ENCODE measurements at regions not wholly inside any gene's neighbourhood (a gene's known extent, or its start where the extent isn't known, plus 50 kb on each side); places are given as distances from the start of the nearest gene placed in this dataset.

DNA sequence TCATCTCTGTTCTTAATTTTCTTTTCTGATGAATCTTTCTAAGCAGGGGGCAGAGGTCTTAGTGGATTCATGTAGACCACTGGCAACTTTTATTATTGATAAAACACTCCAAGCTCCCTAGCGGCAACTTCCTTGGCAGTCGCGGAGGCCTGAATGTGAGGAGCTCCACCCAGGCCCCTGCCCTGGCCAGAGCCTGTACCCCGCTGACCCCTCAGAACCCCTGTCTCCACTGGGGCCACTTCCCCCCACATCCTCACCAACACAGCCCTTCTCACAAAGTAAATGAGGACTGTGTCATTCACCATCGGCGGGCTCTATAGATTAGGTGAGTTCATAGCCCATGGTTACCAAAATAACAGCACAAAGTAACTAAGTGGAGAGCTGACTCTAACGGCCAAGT, 111.6 kb downstream of the TPRA1 start:
- H3K27ac Mint-ChIP-seq: no peak overlapping the region
- Histone ChIP-seq H3K27me3 (ENCODE audit: control insufficient read depth, insufficient read depth, low read length, poor library complexity, severe bottlenecking) (no peaks in the 10 kb centered on the region), H3K9me3 (ENCODE audit: control insufficient read depth, low read length) (no peaks in the 10 kb centered on the region), H3K36me3 (ENCODE audit: control insufficient read depth, insufficient read depth, low read length) (no peaks in the 10 kb centered on the region), H3K4me3 (ENCODE audit: low read length) (no peak overlapping the region), H3K9ac (ENCODE audit: extremely low read depth, low read length, poor library complexity, severe bottlenecking) (no peak overlapping the region), H3K4me1 (ENCODE audit: control insufficient read depth, insufficient read depth, low read length) (no peaks in the 10 kb centered on the region), H3K27ac (ENCODE audit: low read depth, low read length) (no peak overlapping the region)
- no peaks in the 10 kb centered on the region for H3K9me3 Mint-ChIP-seq
- no peaks in the 10 kb centered on the region for H3K36me3 Mint-ChIP-seq (ENCODE audit: low read depth)
- H3K4me1 Mint-ChIP-seq: no peaks in the 10 kb centered on the region
- WGBS, 2 experiments (ENCODE audit: insufficient coverage in 1 of 2, insufficient read length in 1 of 2): 85 to 92% methylated on average over 3 to 7 of the region's 7 CpGs
- DNase-seq: no peak
- H3K4me3 Mint-ChIP-seq: no peak overlapping the region
- TF ChIP-seq, protein P1, sequence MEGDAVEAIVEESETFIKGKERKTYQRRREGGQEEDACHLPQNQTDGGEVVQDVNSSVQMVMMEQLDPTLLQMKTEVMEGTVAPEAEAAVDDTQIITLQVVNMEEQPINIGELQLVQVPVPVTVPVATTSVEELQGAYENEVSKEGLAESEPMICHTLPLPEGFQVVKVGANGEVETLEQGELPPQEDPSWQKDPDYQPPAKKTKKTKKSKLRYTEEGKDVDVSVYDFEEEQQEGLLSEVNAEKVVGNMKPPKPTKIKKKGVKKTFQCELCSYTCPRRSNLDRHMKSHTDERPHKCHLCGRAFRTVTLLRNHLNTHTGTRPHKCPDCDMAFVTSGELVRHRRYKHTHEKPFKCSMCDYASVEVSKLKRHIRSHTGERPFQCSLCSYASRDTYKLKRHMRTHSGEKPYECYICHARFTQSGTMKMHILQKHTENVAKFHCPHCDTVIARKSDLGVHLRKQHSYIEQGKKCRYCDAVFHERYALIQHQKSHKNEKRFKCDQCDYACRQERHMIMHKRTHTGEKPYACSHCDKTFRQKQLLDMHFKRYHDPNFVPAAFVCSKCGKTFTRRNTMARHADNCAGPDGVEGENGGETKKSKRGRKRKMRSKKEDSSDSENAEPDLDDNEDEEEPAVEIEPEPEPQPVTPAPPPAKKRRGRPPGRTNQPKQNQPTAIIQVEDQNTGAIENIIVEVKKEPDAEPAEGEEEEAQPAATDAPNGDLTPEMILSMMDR (conservative IDR thresholded peaks at IDR 0.05): no peak
- peaks cover 6% of the 10 kb centered on the region for H3K27me3 Mint-ChIP-seq (ENCODE audit: insufficient read depth)

DNA sequence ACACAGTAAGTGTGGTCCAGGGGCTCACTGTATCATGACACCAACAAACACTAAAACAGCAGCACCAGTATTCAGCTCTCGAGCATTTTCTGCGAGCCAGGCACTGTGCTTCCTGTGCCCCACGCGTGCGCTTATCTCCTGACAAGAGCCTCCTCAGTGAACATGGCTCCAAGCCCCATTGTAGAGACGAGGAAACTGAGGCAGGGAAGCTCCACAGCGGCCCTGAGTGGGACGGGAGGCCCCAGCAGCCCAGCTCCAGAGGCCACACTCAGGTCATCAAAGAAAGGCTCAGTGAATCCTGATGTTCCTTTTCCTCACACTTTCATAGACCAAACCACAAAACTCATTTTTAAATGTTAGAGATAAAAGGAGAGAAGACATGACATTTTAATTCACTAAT, 113.1 kb downstream of the TPRA1 start:
- H3K36me3 Mint-ChIP-seq (ENCODE audit: low read depth): no peaks in the 10 kb centered on the region
- H3K27me3 Mint-ChIP-seq (ENCODE audit: insufficient read depth): peaks cover 6% of the 10 kb centered on the region
- H3K27ac Mint-ChIP-seq: no peak overlapping the region

DNA sequence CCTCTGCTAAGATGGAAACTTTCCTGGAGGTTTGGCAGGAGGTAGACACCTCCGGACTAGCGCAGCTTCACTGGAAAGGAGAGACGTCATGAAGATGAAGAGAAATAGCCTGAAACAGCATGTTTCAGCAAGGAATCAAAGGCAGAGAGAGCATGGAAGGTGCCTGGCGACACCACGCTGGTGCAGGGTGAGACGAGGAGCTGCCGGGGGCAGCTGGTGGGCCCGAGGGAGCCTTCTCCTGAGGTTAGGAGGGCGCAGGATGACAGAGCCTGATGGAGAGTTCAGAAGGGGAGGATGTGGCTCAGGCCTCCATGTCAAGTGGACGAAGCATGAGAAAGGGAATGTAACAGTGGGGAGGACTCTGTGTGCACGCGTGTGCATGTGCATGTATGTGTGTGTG, 113.6 kb downstream of the TPRA1 start:
- Mint-ChIP-seq H3K9me3 (no peaks in the 10 kb centered on the region), H3K4me3 (no peak overlapping the region), H3K27ac (no peak overlapping the region), H3K27me3 (ENCODE audit: insufficient read depth) (peaks cover 6% of the 10 kb centered on the region), H3K36me3 (ENCODE audit: low read depth) (no peaks in the 10 kb centered on the region), H3K4me1 (no peaks in the 10 kb centered on the region)
- 85 to 95% methylated on average over 8 to 12 of the region's 12 CpGs for WGBS, 2 experiments (ENCODE audit: insufficient coverage in 1 of 2, insufficient read length in 1 of 2)
- no peak for DNase-seq
- Histone ChIP-seq H3K4me3 (ENCODE audit: low read length) (no peak overlapping the region), H3K9ac (ENCODE audit: extremely low read depth, low read length, poor library complexity, severe bottlenecking) (no peak overlapping the region), H3K9me3 (ENCODE audit: control insufficient read depth, low read length) (no peaks in the 10 kb centered on the region), H3K27me3 (ENCODE audit: control insufficient read depth, insufficient read depth, low read length, poor library complexity, severe bottlenecking) (no peaks in the 10 kb centered on the region), H3K27ac (ENCODE audit: low read depth, low read length) (no peak overlapping the region), H3K36me3 (ENCODE audit: control insufficient read depth, insufficient read depth, low read length) (no peaks in the 10 kb centered on the region), H3K4me1 (ENCODE audit: control insufficient read depth, insufficient read depth, low read length) (no peaks in the 10 kb centered on the region)
- TF ChIP-seq, protein P1 (conservative IDR thresholded peaks at IDR 0.05): no peak

More for the DNA sequence above, 113.1 kb downstream of the TPRA1 start:
- TF ChIP-seq, protein P1 (conservative IDR thresholded peaks at IDR 0.05): no peak
- H3K4me3 Mint-ChIP-seq: no peak overlapping the region
- WGBS, 2 experiments (ENCODE audit: insufficient coverage in 1 of 2, insufficient read length in 1 of 2): 93% methylated on average over 8 of the region's 8 CpGs
- H3K9me3 Mint-ChIP-seq: no peaks in the 10 kb centered on the region
- Histone ChIP-seq H3K9me3 (ENCODE audit: control insufficient read depth, low read length) (no peaks in the 10 kb centered on the region), H3K36me3 (ENCODE audit: control insufficient read depth, insufficient read depth, low read length) (no peaks in the 10 kb centered on the region), H3K4me3 (ENCODE audit: low read length) (no peak overlapping the region), H3K4me1 (ENCODE audit: control insufficient read depth, insufficient read depth, low read length) (no peaks in the 10 kb centered on the region), H3K9ac (ENCODE audit: extremely low read depth, low read length, poor library complexity, severe bottlenecking) (no peak overlapping the region), H3K27ac (ENCODE audit: low read depth, low read length) (no peak overlapping the region), H3K27me3 (ENCODE audit: control insufficient read depth, insufficient read depth, low read length, poor library complexity, severe bottlenecking) (no peaks in the 10 kb centered on the region)
- H3K4me1 Mint-ChIP-seq: no peaks in the 10 kb centered on the region
- DNase-seq: no peak
